ENCODE measurements at regions not wholly inside any gene's neighbourhood (a gene's known extent, or its start where the extent isn't known, plus 50 kb on each side); places are given as distances from the start of the nearest gene placed in this dataset.

- no peak for ATAC-seq
Observed at GRCh38 chr14:29459531-29459930, 468.1 kb downstream of the PRKD1 start.

GRCh38 chr14:29459969-29460560, 467.6 kb downstream of the PRKD1 start:
- Histone ChIP-seq H3K4me3 (no peak overlapping the region), H3K36me3 (replicated peaks in 1 of 2; ENCODE audit: insufficient read depth in 1 of 2, low read depth in 2 of 2) (no peaks in the 10 kb centered on the region), H3K27me3 (no peaks in the 10 kb centered on the region), H3K27ac (no peak overlapping the region), H3K9me3 (no peaks in the 10 kb centered on the region), H3K4me1 (no peaks in the 10 kb centered on the region)
- intact Hi-C loops (cut with DNase I): no loop called here
- TF ChIP-seq POLR2A (IDR thresholded peaks at IDR 0.05) (no peak), CTCF (IDR thresholded peaks at IDR 0.05) (no peak)
- DNase-seq (no peak), ATAC-seq (no peak)
- WGBS, 2 donors: 74 to 78% methylated on average over 4 of the region's 4 CpGs

More at GRCh38 chr14:29459531-29459930, 468.1 kb downstream of the PRKD1 start:
- no peaks in the 10 kb centered on the region for H3K4me1 ChIP-seq
- TF ChIP-seq CTCF (IDR thresholded peaks at IDR 0.05) (no peak), POLR2A (IDR thresholded peaks at IDR 0.05) (no peak)
- no peaks in the 10 kb centered on the region for H3K36me3 ChIP-seq (replicated peaks in 1 of 2; ENCODE audit: insufficient read depth in 1 of 2, low read depth in 2 of 2)
- H3K4me3 ChIP-seq: no peak overlapping the region
- no peaks in the 10 kb centered on the region for H3K9me3 ChIP-seq
- 46 to 52% methylated on average over 5 of the region's 5 CpGs for WGBS, 2 donors
- H3K27ac ChIP-seq: no peak overlapping the region
- intact Hi-C loops (cut with DNase I): no loop called here
- H3K27me3 ChIP-seq: no peaks in the 10 kb centered on the region
- DNase-seq: no peak

GRCh38 chr14:29461101-29461500, 466.5 kb downstream of the PRKD1 start:
- no peaks in the 10 kb centered on the region for H3K9me3 ChIP-seq
- no peak overlapping the region for H3K27ac ChIP-seq
- H3K4me3 ChIP-seq: no peak overlapping the region
- no peak for TF ChIP-seq POLR2A (IDR thresholded peaks at IDR 0.05)
- no peak for TF ChIP-seq CTCF (IDR thresholded peaks at IDR 0.05)
- H3K4me1 ChIP-seq: no peaks in the 10 kb centered on the region
- no peaks in the 10 kb centered on the region for H3K27me3 ChIP-seq
- ATAC-seq (no peak), DNase-seq (no peak)
- intact Hi-C loops (cut with DNase I): no loop called here
- no peaks in the 10 kb centered on the region for H3K36me3 ChIP-seq (replicated peaks in 1 of 2; ENCODE audit: insufficient read depth in 1 of 2, low read depth in 2 of 2)
- 74 to 75% methylated on average over 6 of the region's 6 CpGs for WGBS, 2 donors

GRCh38 chr14:29461506-29461905, 466.1 kb downstream of the PRKD1 start:
- H3K9me3 ChIP-seq: no peaks in the 10 kb centered on the region
- WGBS, 2 donors: 18 to 42% methylated on average over 1 of the region's 1 CpG
- H3K4me3 ChIP-seq: no peak overlapping the region
- intact Hi-C loops (cut with DNase I): no loop called here
- H3K27ac ChIP-seq: no peak overlapping the region
- H3K4me1 ChIP-seq: no peaks in the 10 kb centered on the region
- ATAC-seq (no peak), DNase-seq (no peak)
- TF ChIP-seq POLR2A (IDR thresholded peaks at IDR 0.05) (no peak), CTCF (IDR thresholded peaks at IDR 0.05) (no peak)
- no peaks in the 10 kb centered on the region for H3K27me3 ChIP-seq
- H3K36me3 ChIP-seq (replicated peaks in 1 of 2; ENCODE audit: insufficient read depth in 1 of 2, low read depth in 2 of 2): no peaks in the 10 kb centered on the region

- Histone ChIP-seq H3K4me1 (no peaks in the 10 kb centered on the region), H3K9me3 (no peaks in the 10 kb centered on the region), H3K4me3 (no peak overlapping the region), H3K27ac (no peak overlapping the region), H3K27me3 (no peaks in the 10 kb centered on the region), H3K36me3 (replicated peaks in 1 of 2; ENCODE audit: insufficient read depth in 1 of 2, low read depth in 2 of 2) (no peaks in the 10 kb centered on the region)
- intact Hi-C loops (cut with DNase I): no loop called here
- DNase-seq (no peak), ATAC-seq (no peak)
- TF ChIP-seq CTCF (IDR thresholded peaks at IDR 0.05): no peak
- no peak for TF ChIP-seq POLR2A (IDR thresholded peaks at IDR 0.05)
- WGBS, 2 donors: 35 to 58% methylated on average over 1 of the region's 1 CpG
Observed at GRCh38 chr14:29462321-29462720, 465.3 kb downstream of the PRKD1 start.
